ENCODE measurements at regions not wholly inside any gene's neighbourhood (a gene's known extent, or its start where the extent isn't known, plus 50 kb on each side); places are given as distances from the start of the nearest gene placed in this dataset.

DNA sequence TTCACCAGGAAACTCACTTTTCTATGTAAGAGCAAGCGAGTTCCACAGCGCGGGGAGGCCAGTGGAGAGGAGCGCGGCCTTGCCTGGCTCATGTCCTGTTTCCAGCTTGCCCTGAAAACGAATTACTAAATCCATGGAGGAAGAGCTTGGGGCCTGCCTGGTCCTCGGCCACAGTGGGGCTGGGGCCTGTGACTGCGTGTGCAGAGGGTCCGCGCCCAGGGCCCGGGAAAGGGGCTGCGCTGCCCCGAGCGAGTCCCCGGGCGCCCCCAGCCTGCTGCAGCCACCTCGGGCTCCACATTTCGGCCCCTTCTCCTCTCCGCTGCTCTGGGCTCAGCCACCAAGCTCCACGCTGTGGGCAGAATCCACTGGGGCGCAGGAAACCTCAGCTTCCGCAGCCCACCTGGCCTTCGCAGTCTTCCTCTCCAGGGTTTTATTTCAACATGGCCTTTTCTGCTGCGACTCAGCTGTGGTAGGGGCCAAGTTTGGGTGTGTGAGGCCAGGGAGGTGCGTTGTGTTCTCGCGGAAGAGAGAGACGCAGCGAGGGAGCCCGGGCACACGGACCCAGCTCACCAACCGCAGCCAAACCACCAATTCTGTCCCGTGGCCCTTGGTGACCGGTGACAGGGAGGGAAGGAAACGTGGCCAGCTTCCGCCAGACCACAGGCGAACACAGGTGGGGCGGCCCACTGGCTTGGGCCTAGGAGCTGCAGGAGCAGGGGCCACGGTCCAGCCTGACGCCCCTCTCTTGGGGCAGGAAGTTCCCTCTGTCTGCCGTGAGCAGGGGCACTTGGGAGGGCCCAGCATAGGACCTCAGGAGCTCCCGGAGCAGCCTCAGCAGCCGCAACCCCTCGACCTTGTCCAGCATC, 211.4 kb downstream of the ERMARD start:
- Mint-ChIP-seq H3K4me1 (ENCODE audit: unreplicated experiment) (peaks cover 10% of the 10 kb centered on the region), H3K36me3 (no peaks in the 10 kb centered on the region), H3K4me3 (no peak overlapping the region), H3K27me3 (peaks cover 30% of the 10 kb centered on the region), H3K27ac (no peak overlapping the region), H3K9me3 (no peaks in the 10 kb centered on the region)
- peak; percentile 62 for DNase-seq (ENCODE audit: extremely low spot score, unreplicated experiment)
- TF ChIP-seq, protein P1, sequence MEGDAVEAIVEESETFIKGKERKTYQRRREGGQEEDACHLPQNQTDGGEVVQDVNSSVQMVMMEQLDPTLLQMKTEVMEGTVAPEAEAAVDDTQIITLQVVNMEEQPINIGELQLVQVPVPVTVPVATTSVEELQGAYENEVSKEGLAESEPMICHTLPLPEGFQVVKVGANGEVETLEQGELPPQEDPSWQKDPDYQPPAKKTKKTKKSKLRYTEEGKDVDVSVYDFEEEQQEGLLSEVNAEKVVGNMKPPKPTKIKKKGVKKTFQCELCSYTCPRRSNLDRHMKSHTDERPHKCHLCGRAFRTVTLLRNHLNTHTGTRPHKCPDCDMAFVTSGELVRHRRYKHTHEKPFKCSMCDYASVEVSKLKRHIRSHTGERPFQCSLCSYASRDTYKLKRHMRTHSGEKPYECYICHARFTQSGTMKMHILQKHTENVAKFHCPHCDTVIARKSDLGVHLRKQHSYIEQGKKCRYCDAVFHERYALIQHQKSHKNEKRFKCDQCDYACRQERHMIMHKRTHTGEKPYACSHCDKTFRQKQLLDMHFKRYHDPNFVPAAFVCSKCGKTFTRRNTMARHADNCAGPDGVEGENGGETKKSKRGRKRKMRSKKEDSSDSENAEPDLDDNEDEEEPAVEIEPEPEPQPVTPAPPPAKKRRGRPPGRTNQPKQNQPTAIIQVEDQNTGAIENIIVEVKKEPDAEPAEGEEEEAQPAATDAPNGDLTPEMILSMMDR (conservative IDR thresholded peaks at IDR 0.05) = no peak

DNA sequence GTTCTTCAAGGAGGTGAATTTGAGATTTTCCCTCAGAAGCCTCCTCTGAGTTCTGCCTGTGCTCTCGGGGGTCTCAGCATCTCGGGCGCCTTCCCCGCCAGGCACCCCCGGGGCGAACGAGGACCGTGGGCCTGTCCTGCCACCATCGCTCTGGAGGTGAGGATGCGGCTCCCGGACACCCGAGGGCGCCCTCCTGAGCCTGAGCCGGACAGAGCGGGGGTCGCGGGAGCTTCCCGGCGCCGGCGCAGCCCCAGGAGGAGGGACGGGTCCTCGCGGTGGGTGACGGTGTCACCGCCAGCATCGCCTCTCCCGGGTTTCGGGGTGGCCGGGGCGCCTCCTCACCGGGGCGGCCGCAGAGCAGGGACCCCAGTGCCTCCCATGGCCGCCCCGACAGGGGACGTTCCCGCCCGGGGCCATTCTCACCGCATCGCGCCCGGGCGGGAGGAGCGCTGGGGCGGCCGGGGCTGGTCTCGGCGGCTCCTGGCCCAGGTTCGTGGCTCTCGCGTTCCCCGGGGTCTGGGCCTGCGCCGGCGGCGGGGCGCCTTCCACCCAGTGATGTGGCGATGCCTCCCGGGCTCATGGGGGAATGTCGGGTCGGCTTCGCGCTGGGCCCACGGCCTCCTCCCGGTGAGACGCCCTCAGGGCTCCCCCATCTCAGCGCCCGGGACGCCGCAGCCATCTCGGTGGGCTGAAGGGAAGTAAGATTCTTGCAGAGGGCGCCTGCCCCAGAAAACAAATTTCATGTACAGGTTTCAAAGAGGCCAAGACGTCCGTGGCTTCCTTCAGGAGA, 210.5 kb downstream of the ERMARD start:
- TF ChIP-seq, protein P1 (conservative IDR thresholded peaks at IDR 0.05) = peak; percentile 72
- no peaks in the 10 kb centered on the region for H3K36me3 Mint-ChIP-seq
- no peaks in the 10 kb centered on the region for H3K9me3 Mint-ChIP-seq
- peak; percentile 69 for DNase-seq (ENCODE audit: extremely low spot score, unreplicated experiment)
- peaks cover 30% of the 10 kb centered on the region for H3K27me3 Mint-ChIP-seq
- H3K4me3 Mint-ChIP-seq = no peak overlapping the region
- no peak overlapping the region for H3K27ac Mint-ChIP-seq
- H3K4me1 Mint-ChIP-seq (ENCODE audit: unreplicated experiment) = peaks cover 10% of the 10 kb centered on the region

DNA sequence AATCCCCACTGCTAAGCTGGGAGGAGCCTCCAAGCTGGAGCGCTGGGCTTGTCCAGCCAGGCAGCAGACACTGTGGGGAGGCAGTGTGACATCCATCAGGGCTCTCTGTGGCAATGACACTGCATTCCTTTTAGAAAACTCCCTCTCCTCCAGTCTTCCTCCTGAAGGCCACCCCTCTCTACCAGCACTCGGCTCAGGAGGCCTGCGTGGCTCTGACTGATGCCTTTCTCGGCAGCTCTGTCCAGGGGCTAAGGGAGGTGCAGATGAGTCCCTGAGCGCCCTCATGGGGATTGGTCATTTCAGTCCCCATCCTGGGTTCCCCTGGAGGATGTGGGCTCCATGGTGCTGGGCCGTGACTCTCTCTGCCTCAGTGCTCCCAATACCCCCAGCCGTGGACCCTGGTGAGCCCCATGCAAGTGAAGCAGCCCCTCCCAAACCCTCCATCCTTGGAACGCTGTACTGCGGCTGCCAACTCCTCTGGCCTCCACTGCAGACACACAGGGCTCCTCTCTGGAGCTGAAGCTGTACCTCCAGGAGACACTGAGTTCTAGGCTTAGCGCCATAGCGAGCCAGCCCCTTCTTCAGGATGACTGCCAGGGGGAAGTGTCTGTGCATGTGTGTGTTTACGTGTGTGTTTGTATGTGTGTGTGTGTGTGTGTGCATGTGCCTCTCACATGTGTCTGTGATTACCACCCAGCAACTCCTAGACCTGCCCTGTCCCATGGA, 209.6 kb downstream of the ERMARD start:
- H3K36me3 Mint-ChIP-seq = no peaks in the 10 kb centered on the region
- TF ChIP-seq, protein P1 (conservative IDR thresholded peaks at IDR 0.05) = no peak
- peaks cover 24% of the 10 kb centered on the region for H3K27me3 Mint-ChIP-seq
- peak; percentile 58 for DNase-seq (ENCODE audit: extremely low spot score, unreplicated experiment)
- H3K27ac Mint-ChIP-seq = no peak overlapping the region
- no peaks in the 10 kb centered on the region for H3K9me3 Mint-ChIP-seq
- H3K4me1 Mint-ChIP-seq (ENCODE audit: unreplicated experiment) = peaks cover 10% of the 10 kb centered on the region
- peak overlapping the region; percentile 79 for H3K4me3 Mint-ChIP-seq

DNA sequence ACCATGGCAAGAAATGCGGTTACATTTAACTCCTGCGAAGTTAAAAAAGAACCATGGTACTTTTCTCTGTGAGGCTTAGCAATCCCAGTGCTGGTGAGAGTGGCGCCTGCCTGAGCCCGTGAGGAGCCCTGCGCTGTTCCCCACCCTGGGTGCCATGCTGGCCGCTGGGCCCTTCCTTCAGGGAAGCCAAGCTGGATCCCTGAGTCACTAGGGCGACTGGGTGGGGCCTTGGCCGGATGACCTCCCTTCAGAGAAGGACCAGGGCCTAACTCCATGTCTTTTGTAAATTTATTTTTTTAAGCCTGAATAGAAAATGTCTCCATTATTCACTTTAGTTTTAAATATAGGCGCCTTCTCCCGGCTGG, 209.1 kb downstream of the ERMARD start:
- peaks cover 24% of the 10 kb centered on the region for H3K27me3 Mint-ChIP-seq
- H3K36me3 Mint-ChIP-seq = no peaks in the 10 kb centered on the region
- no peaks in the 10 kb centered on the region for H3K9me3 Mint-ChIP-seq
- H3K4me3 Mint-ChIP-seq = no peak overlapping the region
- no peak overlapping the region for H3K27ac Mint-ChIP-seq
- H3K4me1 Mint-ChIP-seq (ENCODE audit: unreplicated experiment) = peaks cover 13% of the 10 kb centered on the region
- TF ChIP-seq, protein P1 (conservative IDR thresholded peaks at IDR 0.05) = no peak
- DNase-seq (ENCODE audit: extremely low spot score, unreplicated experiment) = peak; percentile 58

DNA sequence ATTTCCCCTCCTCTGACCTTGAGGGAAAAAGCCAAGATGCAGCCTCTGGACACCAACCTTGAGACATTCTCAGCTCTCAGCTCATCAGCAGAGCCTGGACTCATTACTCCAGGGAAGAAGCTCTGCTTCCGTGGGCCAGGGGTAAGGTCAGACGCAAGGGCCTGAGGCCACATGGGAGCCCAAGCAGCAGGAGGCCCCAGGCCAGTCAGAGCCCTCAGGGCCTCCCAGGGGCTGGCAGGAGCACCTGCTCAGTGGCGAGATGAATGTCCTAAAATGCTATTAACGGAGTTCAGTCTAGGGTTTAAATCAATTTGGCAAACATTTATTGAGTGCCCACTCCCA, 208.6 kb downstream of the ERMARD start:
- H3K4me3 Mint-ChIP-seq = no peak overlapping the region
- peaks cover 20% of the 10 kb centered on the region for H3K27me3 Mint-ChIP-seq
- H3K36me3 Mint-ChIP-seq = no peaks in the 10 kb centered on the region
- TF ChIP-seq, protein P1 (conservative IDR thresholded peaks at IDR 0.05) = no peak
- peak; percentile 58 for DNase-seq (ENCODE audit: extremely low spot score, unreplicated experiment)
- no peak overlapping the region for H3K27ac Mint-ChIP-seq
- H3K9me3 Mint-ChIP-seq = no peaks in the 10 kb centered on the region
- peaks cover 15% of the 10 kb centered on the region for H3K4me1 Mint-ChIP-seq (ENCODE audit: unreplicated experiment)

Measured in type B pancreatic cell (in vitro differentiated cells).